ENCODE measurements at regions not wholly inside any gene's neighbourhood (a gene's known extent, or its start where the extent isn't known, plus 50 kb on each side); places are given as distances from the start of the nearest gene placed in this dataset.

DNA sequence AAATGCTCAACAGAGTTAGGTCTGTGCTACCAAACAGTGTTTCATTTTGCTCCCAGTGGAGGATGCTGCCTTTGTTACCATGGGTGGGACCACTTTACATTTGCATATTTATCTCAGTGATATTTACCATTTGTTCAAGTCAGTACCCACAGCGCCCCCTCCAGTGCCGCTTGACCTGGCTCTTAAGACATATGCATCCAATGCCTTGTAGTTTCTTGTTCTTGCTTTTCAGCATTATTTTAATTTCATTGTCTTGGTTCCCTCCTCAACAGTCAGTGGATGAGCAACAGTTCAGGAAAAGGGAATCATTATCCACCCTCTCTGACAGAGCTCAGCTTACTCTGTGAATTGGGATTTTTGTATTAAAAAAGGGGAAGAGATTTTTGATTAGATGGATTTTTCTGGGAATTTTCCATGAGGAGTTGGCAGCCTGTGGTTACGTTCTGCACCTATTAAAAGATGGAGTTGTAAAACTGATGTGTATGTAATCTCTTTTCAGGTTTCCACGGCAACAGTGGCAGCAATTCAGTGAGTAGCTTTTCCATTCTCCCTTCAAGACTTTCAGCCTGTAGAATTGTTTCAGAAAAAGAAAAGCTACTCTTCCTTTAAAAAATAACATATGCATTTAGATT is 240.5 kb upstream of the DAAM1 start:
- no peak for DNase-seq (ENCODE audit: low spot score)

DNA sequence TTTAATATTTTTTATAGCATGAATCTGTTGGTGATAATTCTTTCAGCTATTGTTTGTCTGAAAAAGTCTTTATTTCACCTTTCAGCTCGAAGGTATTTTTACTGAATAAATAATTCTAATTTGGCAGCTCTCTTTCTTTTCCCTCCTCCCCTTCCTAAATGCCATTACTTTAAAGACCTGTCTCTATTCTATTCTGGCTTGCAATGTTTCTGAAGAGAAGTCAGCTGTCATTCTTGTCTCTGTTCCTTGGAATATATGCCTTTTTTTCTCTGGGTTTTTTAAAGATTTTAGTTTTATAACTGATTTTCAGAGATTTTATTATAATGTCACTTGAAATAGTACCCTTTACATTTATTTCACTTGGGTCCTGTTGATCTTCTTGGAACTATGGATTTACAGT is 237.9 kb upstream of the DAAM1 start:
- no peak for DNase-seq (ENCODE audit: low spot score)

DNA sequence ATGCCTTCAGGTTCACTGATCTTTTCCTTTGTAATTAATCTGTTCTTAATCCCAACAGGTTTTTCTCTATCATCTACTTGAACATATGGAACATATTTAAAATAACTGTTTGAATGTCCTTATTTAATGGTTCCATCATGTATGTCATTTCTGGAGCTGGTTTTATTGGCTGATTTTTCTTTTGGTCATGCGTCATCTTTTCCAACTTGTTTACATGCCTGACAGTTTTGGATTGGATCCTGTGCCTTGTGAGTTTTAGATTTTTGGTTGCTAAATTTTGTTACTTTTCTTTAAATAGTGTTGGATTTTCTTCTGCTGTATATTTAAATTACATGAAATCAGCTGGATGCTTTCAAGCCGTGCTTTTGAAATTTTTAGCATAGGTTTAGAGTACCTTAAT is 237.3 kb upstream of the DAAM1 start:
- no peak for DNase-seq (ENCODE audit: low spot score)

DNA sequence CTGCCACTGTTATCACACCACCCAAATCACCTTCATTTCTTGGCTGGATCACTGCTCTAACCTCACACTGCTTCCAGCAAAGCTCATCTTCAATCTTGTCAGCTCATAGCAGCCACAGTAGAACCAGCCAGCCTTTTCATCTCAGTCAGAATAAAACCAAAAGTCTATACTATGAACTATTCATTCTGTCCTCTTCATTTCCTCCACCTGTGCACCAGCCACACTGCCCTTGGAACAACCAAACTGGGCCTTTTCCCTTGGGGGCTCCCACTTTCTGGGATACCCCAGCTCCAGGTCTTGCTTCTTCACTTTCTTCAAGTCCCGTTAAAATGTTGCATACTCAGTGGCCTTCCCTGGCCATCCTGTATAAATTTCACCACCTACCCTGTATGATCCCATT is 234.4 kb upstream of the DAAM1 start:
- DNase-seq (ENCODE audit: low spot score): no peak

DNA sequence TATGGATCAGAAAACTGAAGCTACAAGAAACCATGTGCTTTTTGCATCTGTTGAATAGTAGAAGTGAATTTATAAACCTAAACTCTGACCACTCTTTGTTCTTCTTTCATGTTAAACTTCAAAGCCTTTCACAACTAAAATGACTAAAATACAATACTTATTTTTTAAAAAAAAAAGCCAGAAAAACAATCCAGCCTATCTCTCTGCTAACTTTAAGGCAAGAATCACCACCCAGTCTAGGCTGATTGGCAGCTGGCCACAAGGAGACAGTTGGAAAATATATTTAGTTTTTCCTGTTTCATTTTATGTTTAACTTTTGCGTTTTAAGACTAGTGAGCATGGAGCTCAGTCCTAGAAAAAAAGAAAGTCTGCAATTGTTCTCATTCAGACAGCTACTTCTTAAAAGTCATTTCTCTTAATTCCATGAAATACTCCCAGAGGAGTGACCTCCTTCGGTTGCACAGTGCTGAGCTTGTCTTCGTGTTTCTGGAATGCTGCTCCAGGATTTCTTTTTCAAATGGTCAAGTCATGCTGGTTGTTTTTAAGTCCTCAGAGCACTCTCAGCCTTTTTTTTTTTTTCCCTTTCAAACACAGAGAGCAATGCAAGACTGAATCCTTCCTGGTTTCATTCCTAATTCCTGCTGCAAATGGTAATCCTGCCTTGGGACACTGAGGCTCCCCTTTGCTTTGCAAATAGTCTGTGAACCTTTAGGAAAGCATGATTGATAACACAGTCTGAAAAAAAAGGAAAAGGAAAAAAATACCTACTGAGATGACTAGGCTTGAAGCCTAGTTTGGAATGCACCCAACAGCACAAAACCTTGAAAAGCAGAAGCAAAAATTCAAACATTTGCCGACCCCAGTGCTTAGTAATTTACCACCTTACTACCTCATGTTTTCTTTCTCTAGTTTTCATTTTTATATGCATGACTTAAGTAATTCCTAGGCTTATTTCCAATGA is 233.3 kb upstream of the DAAM1 start:
- no peak for DNase-seq (ENCODE audit: low spot score)

DNA sequence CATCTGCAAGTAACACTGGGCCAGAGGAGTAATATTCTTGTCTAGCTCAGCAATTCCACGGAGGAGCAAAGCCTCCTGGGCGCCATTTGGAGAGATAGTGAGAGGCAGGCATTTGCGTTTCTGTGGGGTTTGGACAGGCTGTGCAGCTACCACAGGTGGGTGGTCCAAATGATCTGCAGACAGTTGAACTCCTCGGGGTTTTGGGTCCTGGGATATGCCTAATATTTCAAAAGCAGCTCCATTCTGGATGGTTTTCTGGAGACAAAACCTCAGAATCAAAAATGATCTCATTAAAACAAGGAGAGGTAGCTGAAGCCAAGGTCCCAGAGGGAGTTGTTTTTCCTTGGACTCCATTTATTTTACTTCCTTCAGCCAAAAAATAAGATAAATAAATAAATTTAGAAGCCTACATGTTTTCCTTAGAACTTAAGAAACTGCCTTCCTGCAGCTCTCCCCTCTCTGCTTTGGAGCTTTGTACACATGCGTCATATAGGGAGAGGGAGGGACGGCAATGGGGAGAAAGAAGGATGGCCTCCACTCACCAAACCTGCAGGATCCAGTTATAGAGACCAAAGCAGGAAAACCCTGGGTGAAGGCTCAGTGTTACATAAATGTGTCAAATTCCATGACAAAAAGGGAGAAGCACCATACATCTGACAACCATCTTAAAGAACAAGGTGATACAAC is 227.3 kb upstream of the DAAM1 start:
- no peak for DNase-seq (ENCODE audit: low spot score)

DNA sequence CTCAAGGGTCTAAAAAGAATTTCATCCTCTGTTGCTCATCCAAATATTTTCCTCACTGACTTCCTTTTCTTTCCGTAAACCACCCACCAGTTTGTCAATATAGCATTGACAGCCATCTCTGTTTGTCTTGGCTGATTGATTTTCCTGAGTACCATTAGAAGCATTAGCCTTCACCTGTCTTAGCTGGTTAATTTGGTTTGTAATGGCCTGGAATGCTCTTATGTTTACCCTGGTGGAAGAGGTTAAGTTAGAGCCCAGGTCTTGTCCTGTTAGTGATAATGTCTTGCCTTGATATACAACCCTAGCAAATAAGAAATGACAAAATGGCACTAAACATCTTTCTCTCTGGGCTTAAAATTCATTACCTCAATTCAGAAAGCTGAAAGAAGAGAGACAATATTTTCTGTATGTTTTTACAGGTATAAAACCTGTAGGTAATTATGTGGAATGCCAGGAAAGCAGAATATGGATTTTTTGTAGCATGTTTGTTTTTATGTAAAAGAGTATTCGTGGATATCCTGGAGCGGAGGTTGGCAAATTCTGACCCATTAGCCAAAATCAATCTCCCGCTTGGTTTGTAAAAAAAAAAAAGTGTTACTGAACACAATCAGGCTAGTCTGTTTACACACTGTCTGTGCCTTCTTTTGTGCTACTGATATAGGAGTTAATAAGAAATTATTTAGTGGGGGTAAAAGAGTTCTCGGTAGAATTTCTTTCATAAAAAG is 224.4 kb upstream of the DAAM1 start:
- no peak for DNase-seq (ENCODE audit: low spot score)

DNA sequence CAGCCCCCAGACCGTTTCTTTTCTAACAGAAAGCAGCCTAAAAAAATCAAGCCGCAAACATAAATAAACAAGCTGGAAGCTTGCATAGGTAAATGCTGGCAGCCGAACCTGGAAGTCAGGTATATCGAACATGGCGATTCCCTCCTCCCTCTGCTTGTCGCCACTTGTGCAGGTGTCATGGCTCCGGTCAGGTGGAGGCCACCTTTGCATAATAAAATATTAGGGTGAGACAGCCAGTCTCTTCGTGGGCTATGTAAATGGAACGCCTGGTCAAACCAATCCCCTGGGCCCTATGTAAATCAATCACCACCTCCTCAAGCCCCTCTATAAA is 223.9 kb upstream of the DAAM1 start:
- DNase-seq (ENCODE audit: low spot score): no peak

DNA sequence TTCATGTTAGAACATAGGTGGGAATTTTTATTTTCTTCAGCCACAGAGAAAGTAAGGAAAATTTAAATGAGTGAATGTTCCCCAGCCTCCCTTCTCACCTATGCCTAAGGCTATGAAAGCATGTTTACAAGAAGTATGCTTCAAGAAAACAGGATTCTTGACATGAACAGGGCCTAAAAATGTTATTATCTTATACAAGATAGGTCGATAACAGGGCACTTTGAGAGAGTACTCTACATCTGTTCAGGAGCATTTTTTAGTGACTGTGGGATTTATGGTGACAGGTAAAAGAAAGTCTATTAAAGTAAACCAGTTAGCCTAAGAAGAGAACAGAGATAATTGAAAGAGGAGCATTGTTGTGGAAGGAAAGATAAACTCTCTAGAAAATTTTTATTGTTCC is 222.9 kb upstream of the DAAM1 start:
- DNase-seq (ENCODE audit: low spot score): no peak

DNA sequence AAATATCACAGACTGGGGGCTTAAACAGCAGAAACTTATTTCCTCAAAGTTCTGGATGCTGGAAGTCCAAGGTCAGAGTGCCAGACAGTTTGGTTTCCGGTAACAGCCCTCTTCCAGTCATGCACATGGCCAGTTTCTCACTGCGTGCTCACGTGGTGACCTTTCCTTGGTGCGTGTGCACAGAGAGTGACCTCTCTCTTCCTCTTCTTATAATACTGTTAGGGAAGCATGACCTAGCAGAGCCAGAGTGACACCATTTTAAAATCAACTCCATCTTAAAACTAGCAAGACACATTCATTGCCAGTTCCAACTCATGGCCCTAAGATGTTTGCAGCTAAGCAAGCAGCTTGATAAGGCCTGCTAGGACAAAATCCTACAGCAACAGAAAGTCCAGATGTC is 221.5 kb upstream of the DAAM1 start:
- no peak for DNase-seq (ENCODE audit: low spot score)

DNA sequence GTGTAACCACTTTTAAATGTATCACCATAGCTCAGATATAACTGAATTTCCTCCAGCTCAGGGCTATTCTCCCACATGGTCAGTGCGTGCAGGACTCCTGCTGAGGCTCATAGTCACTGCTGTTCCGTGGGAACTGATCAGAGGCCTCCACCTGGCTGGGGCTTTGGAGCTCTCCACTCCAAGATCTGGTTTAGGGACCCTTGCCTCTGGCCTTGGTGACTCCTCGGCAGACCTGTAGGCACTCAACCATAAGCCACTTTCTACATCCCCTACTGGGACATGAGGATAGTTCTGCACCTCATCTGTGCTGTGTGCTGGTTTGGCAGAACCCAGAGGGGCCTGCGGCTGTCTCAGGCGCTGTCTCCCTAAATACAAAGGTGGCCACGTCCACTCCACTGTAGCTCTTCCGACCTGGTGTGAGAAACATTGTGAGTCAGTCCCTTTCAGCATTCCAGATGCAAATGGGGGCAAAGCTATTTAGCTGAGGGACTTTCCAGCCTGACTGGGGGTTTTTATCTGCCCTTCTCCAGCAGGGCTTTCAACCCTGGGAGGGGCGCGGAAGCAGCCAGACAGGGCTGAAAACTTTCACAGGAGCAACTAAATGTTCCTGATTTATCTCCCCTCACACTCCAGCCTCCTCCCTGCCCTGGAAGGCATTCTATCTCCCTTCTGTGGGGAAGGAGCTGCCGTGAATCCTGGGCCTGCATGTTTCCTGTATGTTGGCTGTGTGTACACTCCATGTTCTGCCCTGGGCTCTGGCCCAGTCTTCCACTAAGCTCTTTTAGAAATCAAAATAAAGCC is 218.3 kb upstream of the DAAM1 start:
- DNase-seq (ENCODE audit: low spot score): no peak

DNA sequence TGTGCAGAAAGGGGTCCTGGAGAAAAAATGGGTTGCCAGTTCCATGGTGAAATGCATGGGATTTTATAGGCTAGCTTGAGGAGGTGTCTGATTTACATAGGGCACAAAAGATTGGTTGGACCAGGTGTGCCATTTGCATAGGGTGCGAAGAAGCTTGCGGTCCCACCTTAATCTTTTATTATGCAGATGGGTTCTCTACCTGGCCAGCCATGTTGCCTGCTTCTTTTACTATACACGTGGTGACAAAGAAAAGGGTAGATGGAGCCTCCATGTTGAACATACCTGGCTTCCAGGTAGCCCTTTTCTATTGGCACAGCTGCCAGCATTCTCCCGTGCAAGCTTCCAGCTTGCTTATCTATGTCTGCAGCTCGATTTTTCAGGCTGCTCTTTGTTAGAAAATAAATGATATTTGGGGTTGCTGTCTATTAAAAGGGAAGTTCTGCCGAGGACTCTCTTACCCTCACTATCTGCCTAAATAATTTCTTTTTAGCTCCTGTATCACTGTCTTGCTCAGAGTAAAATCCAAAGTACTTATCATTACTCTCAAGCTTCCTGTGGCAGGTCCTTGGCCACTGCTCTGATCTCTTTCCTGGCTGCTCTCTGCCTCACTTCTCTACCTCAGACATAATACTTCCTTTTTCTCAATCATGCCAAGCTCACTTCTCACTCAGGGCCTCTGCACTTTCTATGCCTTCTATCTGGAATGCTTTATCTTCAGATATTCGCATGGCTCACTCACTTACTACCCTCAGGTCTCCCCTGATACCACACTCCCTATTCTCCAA is 216.0 kb upstream of the DAAM1 start:
- DNase-seq (ENCODE audit: low spot score): no peak

DNA sequence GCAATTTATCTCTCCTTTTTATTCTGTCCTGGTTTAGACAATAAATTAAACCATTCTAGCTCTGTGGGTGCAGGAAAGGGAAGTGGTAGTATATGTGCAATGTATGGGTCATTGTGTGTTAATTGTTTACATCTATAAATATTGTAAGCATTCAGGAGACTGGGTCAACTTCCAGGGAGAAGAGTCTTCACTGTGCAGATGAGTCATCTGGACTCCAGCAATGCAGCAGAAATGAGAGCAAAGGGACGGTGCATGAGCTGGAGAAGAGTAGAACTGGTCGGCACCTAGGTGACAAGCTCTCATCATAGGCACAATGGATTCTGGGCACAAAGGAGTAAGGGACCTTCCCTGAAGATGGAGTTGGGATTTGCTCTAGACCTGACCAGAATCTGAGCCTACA is 211.1 kb upstream of the DAAM1 start:
- no peak for DNase-seq (ENCODE audit: low spot score)

DNA sequence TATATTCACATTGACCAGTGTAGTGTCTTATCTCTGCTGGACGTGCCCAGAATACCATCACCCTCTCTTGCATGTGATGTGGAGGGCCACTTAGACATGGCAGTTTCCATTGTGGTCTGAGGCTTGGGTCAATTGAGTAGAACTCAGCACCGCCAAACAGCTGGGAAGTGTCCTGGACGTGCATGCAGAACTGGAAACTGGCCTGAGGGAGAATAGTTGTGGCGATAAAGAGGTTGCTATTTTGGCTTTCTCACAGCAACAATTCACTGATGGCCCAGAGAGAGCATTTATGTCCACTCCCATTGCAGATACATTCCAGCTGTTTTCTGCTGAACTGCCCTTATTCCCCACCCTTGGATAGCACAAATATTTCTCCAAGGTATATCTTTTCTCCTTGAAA is 210.1 kb upstream of the DAAM1 start:
- DNase-seq (ENCODE audit: low spot score): no peak

DNA sequence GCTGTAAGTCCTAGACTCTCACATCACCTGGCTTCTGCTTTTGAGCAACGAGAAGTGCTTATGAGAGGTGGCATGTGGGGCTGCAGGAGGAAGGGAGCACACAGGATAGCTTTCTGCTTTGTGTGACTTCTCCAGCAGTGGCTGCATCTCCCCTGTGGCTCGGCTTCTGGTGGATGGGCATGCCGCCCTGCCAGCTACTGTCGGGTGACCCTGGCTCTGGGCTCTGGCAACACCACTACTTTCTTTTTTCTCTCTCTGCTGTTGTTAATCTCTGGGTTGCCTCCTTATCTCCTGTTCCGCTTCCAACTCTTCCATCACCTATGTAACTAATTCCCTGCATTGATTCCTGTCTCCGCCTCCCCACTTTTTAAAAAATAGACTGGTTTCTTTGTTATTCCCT is 209.1 kb upstream of the DAAM1 start:
- no peak for DNase-seq (ENCODE audit: low spot score)

DNA sequence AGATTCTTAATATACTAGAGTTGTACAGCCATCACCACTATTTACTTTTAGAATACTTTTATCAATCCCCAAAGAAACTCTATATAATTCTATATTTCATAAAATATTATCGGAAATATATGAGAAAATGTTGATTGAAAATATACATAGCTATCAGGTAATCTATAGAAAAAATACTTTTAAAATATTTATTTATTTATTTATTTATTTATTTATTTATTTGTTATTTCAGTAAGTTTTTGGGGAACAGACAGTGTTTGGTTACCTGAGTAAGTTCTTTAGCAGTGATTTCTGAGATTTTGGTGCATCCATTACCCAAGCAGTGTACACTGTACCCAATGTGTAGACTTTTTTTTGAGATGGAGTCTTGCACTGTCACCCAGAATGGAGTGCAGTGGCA is 206.6 kb upstream of the DAAM1 start:
- no peak for DNase-seq (ENCODE audit: low spot score)

DNA sequence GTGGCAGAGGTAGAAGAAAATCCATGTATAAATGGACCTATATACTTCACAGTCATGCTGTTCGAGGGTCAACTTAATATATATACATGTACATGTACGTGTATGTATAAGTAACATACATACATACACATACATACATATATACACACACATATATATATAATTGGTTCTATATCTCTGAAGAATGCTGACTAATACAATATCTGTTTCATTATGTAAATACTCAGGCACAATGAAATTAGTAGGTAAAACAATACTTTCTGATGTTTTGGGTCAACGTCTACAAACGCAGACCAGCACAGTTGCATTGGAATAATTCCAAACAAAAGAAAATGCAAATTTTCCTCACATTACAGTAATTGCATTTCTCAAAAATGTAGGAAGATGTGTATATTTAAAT is 202.7 kb upstream of the DAAM1 start:
- no peak for DNase-seq (ENCODE audit: low spot score)

DNA sequence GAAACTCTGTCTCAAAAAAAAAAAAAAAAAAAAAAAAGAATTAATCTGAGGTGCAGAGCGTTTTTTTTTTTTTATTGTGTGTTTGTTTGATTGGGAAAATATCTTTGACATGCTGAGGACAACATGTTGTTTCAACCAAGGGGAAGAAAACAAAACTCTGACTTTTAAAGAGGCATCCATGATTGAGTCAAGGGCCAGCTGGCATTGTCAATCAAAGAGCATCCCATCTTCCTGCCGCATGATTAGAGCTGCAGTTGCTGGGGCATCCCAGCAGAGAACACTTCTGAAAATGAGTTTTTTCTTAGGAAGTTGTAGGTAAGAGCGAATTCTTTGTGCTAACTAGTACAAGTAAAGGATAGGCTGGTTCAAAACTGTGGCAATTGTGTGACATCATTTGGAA is 200.9 kb upstream of the DAAM1 start:
- no peak for DNase-seq (ENCODE audit: low spot score)

DNA sequence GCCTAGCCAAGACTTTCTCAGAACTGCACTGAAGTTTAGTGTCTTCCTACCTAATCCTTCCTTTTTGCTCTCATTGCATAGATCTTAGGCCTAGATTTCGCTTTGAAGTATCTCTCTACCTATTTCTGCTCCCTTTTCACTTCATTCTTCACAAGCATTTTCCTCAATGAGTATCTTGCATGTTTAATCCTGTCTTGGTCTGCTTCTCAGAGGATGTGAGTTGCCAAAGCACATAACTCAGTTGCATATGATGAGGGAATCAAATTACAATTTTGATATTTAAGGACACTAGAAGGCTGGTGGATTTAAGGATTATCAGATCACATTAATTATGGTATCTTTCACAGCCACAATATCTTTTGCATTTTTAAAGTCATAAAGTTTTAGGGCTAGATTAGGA is 195.5 kb upstream of the DAAM1 start:
- DNase-seq (ENCODE audit: low spot score): no peak

DNA sequence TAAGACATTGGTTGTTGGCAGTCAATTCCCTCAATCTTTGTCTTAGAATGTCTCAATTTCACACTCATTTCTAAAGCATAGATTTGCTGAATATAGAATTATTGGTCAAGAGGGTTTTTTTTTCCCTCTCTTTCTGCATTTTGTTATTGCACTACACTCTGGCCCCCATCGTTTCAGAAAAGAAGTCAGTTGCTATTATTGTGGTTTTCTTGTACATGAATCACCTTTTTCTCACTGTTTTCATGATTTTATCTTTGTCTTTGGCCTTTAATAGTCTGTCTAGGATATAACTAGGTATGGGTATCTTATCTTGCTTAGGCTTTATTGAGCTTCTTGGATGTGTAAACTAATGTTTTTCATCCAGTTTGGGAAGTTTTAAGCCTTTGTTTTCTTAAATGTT is 194.3 kb upstream of the DAAM1 start:
- no peak for DNase-seq (ENCODE audit: low spot score)

DNA sequence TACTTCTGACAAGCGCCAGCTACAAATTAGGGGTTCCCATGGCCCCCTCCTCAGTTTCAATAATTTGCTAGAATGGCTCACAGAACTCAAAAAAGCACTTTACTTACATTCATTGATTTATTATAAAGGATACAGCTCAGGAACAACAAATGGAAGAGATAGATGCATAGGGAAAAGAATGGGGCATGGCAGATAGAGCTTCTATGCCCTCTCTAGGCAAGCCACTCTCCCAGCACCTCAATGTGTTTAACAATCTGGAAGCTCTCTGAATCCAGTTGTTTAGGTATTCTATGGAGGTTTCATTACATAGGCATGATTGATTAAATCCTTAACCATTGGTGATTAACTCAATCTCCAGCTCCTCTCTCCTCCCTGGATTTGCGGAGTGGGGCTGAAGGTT is 184.5 kb upstream of the DAAM1 start:
- no peak for DNase-seq (ENCODE audit: low spot score)

All from left forelimb (tissue), 1 donor.